Gastrocnemius medialis (tissue), 4 donors: ENCODE measurements at regions not wholly inside any gene's neighbourhood (a gene's known extent, or its start where the extent isn't known, plus 50 kb on each side); places are given as distances from the start of the nearest gene placed in this dataset.

ENCODE experiments used
- CTCF ChIP-seq, 5 experiments: fragments of 450-650 bp in 3 of 5; fragments of 200-600 bp in 2 of 5; sonication (generic) in 2 of 5; IDR thresholded peaks in 4 of 5; conservative IDR thresholded peaks in 1 of 5; 1 replicate in 4 of 5; 2 replicates in 1 of 5; pipeline ENCODE4 v1.5.1; 2016 to 2019; ENCODE audit warnings: antibody characterized with exemption in 5 of 5, mild to moderate bottlenecking in 3 of 5, moderate library complexity in 3 of 5
- POLR2A ChIP-seq, 2 donors: fragments of 450-650 bp; IDR thresholded peaks; one replicate each; pipeline ENCODE4 v1.6.1; 2017; ENCODE audit warnings: antibody characterized with exemption in 2 of 2, mild to moderate bottlenecking in 2 of 2, moderate library complexity in 2 of 2

- TF ChIP-seq CTCF (IDR thresholded peaks at IDR 0.05 in 4 of 5, conservative IDR thresholded peaks at IDR 0.05 in 1 of 5) (no peak), POLR2A (IDR thresholded peaks at IDR 0.05) (no peak)
Observed at GRCh38 chr3:153373606-153374005, 211.6 kb downstream of the RAP2B start.
